OCI-LY1 (cell line): ENCODE measurements at regions not wholly inside any gene's neighbourhood (a gene's known extent, or its start where the extent isn't known, plus 50 kb on each side); places are given as distances from the start of the nearest gene placed in this dataset.
"Not testable (repeated sequence)": the region's sequence is repeated elsewhere in the genome, so short reads cannot be mapped to it uniquely, and the experiment has no call there.

Experiments used
- H2AFZ ChIP-seq: fragments of 200-600 bp; sonication (generic), shearing (Covaris generic); 2 replicates; pipeline ENCODE4 v1.6.0; 2014; ENCODE audit warnings: antibody characterized with exemption, mild to moderate bottlenecking, low read length
- H3F3A ChIP-seq: fragments of 200-600 bp; sonication (generic), shearing (Covaris generic); 2 replicates; pipeline ENCODE4 v1.6.0; 2014; ENCODE audit warnings: mild to moderate bottlenecking, antibody characterized with exemption, low read length, moderate library complexity; ENCODE audit not compliant: insufficient read depth
- H3K27ac ChIP-seq: fragments of 200-600 bp; sonication (generic); 2 replicates; pipeline ENCODE4 v1.5.1; 2014; ENCODE audit warnings: low read length, mixed run types, mild to moderate bottlenecking, low read depth; ENCODE audit not compliant: poor library complexity, severe bottlenecking
- H3K27me3 ChIP-seq: fragments of 200-600 bp; sonication (generic); 2 replicates; pipeline ENCODE4 v1.6.0; 2014; ENCODE audit warnings: antibody characterized with exemption, mild to moderate bottlenecking, low read length, moderate library complexity; ENCODE audit not compliant: insufficient read depth
- H3K36me3 ChIP-seq: fragments of 200-600 bp; sonication (generic); 2 replicates; pipeline ENCODE4 v1.6.1; 2014; ENCODE audit warnings: mild to moderate bottlenecking, antibody characterized with exemption, low read length, moderate library complexity, mixed read lengths; ENCODE audit not compliant: insufficient read depth
- H3K4me1 ChIP-seq: fragments of 200-600 bp; sonication (generic); 2 replicates; pipeline ENCODE4 v1.5.1; 2014; ENCODE audit warnings: mild to moderate bottlenecking, low read length, moderate library complexity; ENCODE audit not compliant: insufficient read depth, severe bottlenecking
- H3K4me2 ChIP-seq: fragments of 200-600 bp; sonication (generic), shearing (Covaris generic); 2 replicates; pipeline ENCODE4 v1.6.1; 2014; ENCODE audit warnings: low read length
- H3K4me3 ChIP-seq: fragments of 200-600 bp; sonication (generic); 2 replicates; pipeline ENCODE4 v1.5.1; 2014; ENCODE audit warnings: low read length, low read depth, mild to moderate bottlenecking, mixed read lengths; ENCODE audit not compliant: poor library complexity, severe bottlenecking
- H3K79me2 ChIP-seq: fragments of 200-600 bp; shearing (Covaris generic); 2 replicates; pipeline ENCODE4 v1.6.1; 2016; ENCODE audit warnings: mixed run types, low read length, mixed read lengths; ENCODE audit not compliant: insufficient read depth
- H3K9ac ChIP-seq: fragments of 200-600 bp; sonication (generic), shearing (Covaris generic); 2 replicates; pipeline ENCODE4 v1.6.1; 2014; ENCODE audit warnings: mild to moderate bottlenecking, low read length, mixed read lengths
- H3K9me2 ChIP-seq: fragments of 200-600 bp; sonication (generic), shearing (Covaris generic); 2 replicates; pipeline ENCODE4 v1.6.1; 2014; ENCODE audit warnings: low read depth, mild to moderate bottlenecking, low read length, mixed read lengths
- H3K9me3 ChIP-seq: fragments of 200-600 bp; shearing (Covaris generic); 2 replicates; pipeline ENCODE4 v1.6.1; 2014; ENCODE audit warnings: low read length, mixed read lengths
- H4K20me1 ChIP-seq: fragments of 200-600 bp; sonication (generic), shearing (Covaris generic); 2 replicates; pipeline ENCODE4 v1.6.0; 2016; ENCODE audit warnings: mild to moderate bottlenecking, low read length; ENCODE audit not compliant: insufficient read depth
- EZH2 ChIP-seq: fragments of 200-600 bp; sonication (generic), shearing (Covaris generic); IDR thresholded peaks from 2 replicates; pipeline ENCODE4 v1.8.0; 2017; ENCODE audit warnings: borderline replicate concordance, mixed run types, mild to moderate bottlenecking, antibody characterized with exemption, low read length, moderate library complexity, mixed read lengths
- TF ChIP-seq, protein P1 (sequence below): fragments of 200-600 bp; sonication (generic), shearing (Covaris generic); IDR thresholded peaks from 2 replicates; pipeline ENCODE4 v1.5.1; 2017; ENCODE audit warnings: mild to moderate bottlenecking, antibody characterized with exemption, low read length, moderate library complexity, mixed read lengths

DNA sequence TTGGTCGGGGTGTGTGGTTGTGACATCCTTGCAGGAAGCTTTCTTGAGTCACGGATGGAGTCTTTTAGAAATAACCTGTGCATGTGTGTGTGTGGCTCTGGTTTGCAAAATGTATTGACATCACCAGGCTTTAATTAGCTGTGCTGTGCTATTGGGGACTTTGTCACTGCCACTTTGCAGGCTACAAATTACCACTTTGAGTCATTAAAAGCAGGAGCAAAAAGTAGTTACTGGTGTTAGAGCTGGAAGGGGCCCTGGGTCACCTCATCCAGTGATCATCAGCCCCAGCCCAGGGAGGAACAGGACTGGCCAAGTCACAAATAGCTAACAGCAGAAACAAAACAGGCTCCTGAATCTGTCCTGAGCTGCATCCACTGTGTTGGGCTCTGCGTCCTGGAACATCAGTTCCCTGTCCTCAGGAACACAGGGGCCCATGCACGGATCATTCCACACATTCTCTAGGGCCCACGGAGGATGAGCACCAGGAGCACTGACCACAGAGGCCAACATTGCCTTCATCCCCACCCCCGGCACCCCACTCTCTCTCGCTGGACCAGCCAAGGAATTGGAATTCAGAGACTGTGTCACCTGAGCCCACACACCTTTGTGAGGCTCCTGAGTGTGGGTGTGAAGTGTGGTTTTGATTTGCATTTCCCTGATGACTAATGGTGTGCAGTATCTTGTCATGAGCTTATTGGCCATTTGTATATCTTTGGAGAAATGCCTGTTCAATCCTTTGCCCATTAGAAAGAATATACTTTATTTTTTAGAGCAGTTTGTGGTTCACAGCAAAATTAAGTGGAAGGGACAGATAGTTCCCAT is 280.1 kb upstream of the C1orf174 start:
- H3K27ac ChIP-seq = no peak overlapping the region
- no peaks in the 10 kb centered on the region for H3K36me3 ChIP-seq
- no peaks in the 10 kb centered on the region; the same call in 1 of the 2 replicates for H3K27me3 ChIP-seq
- H4K20me1 ChIP-seq = no peaks in the 10 kb centered on the region
- no peak overlapping the region for H3K4me3 ChIP-seq
- no peaks in the 10 kb centered on the region for H3K79me2 ChIP-seq
- H2AFZ ChIP-seq = no peak overlapping the region
- no peak overlapping the region for H3K9ac ChIP-seq
- no peaks in the 10 kb centered on the region for H3K4me1 ChIP-seq
- no peaks in the 10 kb centered on the region for H3F3A ChIP-seq
- no peaks in the 10 kb centered on the region for H3K9me2 ChIP-seq
- no peaks in the 10 kb centered on the region for H3K9me3 ChIP-seq
- no peak overlapping the region for H3K4me2 ChIP-seq
- TF ChIP-seq EZH2 = no peak
- TF ChIP-seq, protein P1, sequence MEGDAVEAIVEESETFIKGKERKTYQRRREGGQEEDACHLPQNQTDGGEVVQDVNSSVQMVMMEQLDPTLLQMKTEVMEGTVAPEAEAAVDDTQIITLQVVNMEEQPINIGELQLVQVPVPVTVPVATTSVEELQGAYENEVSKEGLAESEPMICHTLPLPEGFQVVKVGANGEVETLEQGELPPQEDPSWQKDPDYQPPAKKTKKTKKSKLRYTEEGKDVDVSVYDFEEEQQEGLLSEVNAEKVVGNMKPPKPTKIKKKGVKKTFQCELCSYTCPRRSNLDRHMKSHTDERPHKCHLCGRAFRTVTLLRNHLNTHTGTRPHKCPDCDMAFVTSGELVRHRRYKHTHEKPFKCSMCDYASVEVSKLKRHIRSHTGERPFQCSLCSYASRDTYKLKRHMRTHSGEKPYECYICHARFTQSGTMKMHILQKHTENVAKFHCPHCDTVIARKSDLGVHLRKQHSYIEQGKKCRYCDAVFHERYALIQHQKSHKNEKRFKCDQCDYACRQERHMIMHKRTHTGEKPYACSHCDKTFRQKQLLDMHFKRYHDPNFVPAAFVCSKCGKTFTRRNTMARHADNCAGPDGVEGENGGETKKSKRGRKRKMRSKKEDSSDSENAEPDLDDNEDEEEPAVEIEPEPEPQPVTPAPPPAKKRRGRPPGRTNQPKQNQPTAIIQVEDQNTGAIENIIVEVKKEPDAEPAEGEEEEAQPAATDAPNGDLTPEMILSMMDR = no peak

DNA sequence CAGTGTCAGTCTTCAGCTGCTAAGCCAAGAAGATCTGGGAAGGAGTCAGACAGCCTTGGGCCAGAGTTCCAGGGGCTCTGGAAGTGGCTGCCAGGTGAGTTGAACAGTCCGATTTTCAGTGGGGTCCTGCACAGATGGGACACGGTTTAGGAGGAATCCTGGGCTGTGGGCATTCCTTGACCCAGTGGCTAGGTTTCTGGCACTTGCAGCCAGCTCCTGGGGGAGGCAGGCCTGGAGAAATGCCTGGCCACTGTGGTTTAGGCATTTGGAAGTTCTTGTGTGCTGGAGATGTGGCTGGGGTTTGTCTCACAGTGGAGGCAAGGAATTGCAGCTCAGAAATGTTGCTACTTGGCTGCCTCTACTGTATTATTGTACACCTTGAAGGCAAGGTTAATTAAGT is 286.4 kb upstream of the C1orf174 start:
- not testable (repeated sequence) for H3K27me3 ChIP-seq, H3K4me2 ChIP-seq, H2AFZ ChIP-seq, H3K9me3 ChIP-seq, H3K4me3 ChIP-seq, H4K20me1 ChIP-seq, H3K4me1 ChIP-seq, H3F3A ChIP-seq, H3K9ac ChIP-seq, H3K27ac ChIP-seq, H3K9me2 ChIP-seq, H3K36me3 ChIP-seq, H3K79me2 ChIP-seq

DNA sequence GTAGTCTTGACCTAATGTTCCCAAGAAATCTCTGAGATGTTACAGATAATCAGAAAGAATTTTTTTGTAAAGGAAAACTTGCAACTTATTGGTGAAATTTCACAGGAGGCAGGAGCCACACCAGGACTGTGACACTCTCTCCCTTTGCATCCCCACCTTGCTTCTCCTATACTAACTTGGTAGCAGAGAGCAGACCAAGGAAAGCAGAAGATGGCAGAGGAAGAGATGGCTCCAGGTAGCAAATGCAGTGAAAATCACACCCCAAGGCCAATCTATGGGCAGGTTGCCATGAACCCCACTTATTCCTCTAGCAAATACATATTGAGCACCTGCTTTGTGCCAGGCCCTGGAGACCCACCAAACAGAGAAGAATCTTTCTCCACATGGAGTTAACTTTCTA is 303.4 kb upstream of the C1orf174 start:
- TF ChIP-seq, protein P1 = no peak
- TF ChIP-seq EZH2 = no peak
- H4K20me1 ChIP-seq = no peaks in the 10 kb centered on the region
- H2AFZ ChIP-seq = no peak overlapping the region
- H3K27ac ChIP-seq = no peak overlapping the region
- H3K79me2 ChIP-seq = no peaks in the 10 kb centered on the region
- H3F3A ChIP-seq = no peaks in the 10 kb centered on the region
- H3K4me2 ChIP-seq = no peak overlapping the region
- no peaks in the 10 kb centered on the region for H3K4me1 ChIP-seq
- no peaks in the 10 kb centered on the region for H3K9me2 ChIP-seq
- H3K36me3 ChIP-seq = no peaks in the 10 kb centered on the region
- no peak overlapping the region for H3K9ac ChIP-seq
- peaks cover 3% of the 10 kb centered on the region; the same call in 1 of the 2 replicates for H3K9me3 ChIP-seq
- H3K27me3 ChIP-seq = peaks cover 3% of the 10 kb centered on the region; the same call in 1 of the 2 replicates
- no peak overlapping the region for H3K4me3 ChIP-seq

DNA sequence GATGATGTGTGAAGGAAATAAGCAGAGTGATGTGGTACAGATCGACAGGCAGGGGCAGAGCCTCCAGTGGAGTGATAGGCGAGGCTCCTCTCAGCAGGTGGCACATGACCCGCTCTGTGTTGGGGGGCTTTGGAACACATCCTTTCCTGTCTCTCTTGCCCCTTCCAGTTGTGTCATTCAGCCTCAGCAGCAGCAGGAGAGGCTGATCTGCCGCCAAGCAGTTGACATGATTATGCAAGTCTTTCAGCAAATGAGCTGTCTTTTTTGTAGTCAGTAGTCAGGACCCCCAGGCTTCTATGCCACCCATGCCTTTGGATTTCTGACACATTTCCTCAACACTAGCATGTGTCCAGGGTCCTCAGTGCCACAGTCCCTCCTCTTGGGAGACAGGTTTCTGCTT is 307.1 kb upstream of the C1orf174 start:
- Histone ChIP-seq H3K36me3 (no peaks in the 10 kb centered on the region), H3K9me2 (no peaks in the 10 kb centered on the region), H3K9ac (no peak overlapping the region), H3K4me3 (no peak overlapping the region), H3K27me3 (peaks cover 3% of the 10 kb centered on the region; the same call in 1 of the 2 replicates), H3K9me3 (peaks cover 3% of the 10 kb centered on the region; the same call in 1 of the 2 replicates), H3K27ac (no peak overlapping the region), H3F3A (no peaks in the 10 kb centered on the region), H4K20me1 (no peaks in the 10 kb centered on the region), H2AFZ (no peak overlapping the region), H3K4me2 (no peak overlapping the region), H3K79me2 (no peaks in the 10 kb centered on the region), H3K4me1 (no peaks in the 10 kb centered on the region)
- TF ChIP-seq, protein P1 = no peak
- no peak for TF ChIP-seq EZH2
